ENCODE measurements at regions not wholly inside any gene's neighbourhood (a gene's known extent, or its start where the extent isn't known, plus 50 kb on each side); places are given as distances from the start of the nearest gene placed in this dataset.
A peak's percentile ranks its signal among the peaks of the same experiment; 100 is the strongest.

DNA sequence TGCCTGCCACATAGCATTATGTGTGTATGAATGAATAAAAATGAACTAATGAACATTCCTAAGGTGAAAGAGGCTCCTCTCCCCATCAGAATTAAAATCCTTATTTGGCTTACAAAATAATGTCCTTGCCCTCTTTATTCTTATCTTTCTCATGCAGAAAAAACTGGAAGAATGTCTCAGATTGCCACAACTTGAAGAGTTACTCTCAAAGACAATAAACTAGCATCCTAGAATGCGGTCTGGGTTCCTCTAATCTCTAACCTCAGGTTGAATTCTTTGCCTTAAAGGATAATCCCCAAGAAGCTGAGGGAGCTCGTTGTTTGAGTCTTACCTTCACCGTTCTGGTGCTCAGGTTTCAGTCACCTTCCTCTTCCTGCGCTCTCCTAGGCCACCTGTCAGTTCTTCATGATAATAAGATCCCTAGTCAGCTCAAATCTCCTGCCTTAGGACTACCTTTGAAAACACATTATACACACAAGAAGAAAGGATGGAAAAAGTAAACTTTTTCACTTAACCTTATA is 147.1 kb downstream of the PHLDA1 start:
- no peak for DNase-seq (ENCODE audit: low read depth, low spot score)
- in situ Hi-C loops (cut with HindIII; ENCODE audit: low pct_unique_long_range_greater_than_20kb, low sequenced_read_pairs): no loop called here

GRCh38 chr12:75883241-75883640 is 148.3 kb downstream of the PHLDA1 start:
- in situ Hi-C loops (cut with HindIII; ENCODE audit: low pct_unique_long_range_greater_than_20kb, low sequenced_read_pairs): no loop called here
- DNase-seq (ENCODE audit: low read depth, low spot score): no peak

- DNase-seq (ENCODE audit: low read depth, low spot score): peak; percentile 36
- in situ Hi-C loops (cut with HindIII; ENCODE audit: low pct_unique_long_range_greater_than_20kb, low sequenced_read_pairs): no loop called here
These were observed 149.2 kb downstream of the PHLDA1 start for GRCh38 chr12:75882421-75882820.

GRCh38 chr12:75881920-75882319 is 149.7 kb downstream of the PHLDA1 start:
- DNase-seq (ENCODE audit: low read depth, low spot score): no peak
- in situ Hi-C loops (cut with HindIII; ENCODE audit: low pct_unique_long_range_greater_than_20kb, low sequenced_read_pairs): no loop called here

- in situ Hi-C loops (cut with HindIII; ENCODE audit: low pct_unique_long_range_greater_than_20kb, low sequenced_read_pairs): no loop called here
- DNase-seq (ENCODE audit: low read depth, low spot score): peak; percentile 81
These were observed 153.6 kb downstream of the PHLDA1 start for GRCh38 chr12:75877763-75878621.

DNA sequence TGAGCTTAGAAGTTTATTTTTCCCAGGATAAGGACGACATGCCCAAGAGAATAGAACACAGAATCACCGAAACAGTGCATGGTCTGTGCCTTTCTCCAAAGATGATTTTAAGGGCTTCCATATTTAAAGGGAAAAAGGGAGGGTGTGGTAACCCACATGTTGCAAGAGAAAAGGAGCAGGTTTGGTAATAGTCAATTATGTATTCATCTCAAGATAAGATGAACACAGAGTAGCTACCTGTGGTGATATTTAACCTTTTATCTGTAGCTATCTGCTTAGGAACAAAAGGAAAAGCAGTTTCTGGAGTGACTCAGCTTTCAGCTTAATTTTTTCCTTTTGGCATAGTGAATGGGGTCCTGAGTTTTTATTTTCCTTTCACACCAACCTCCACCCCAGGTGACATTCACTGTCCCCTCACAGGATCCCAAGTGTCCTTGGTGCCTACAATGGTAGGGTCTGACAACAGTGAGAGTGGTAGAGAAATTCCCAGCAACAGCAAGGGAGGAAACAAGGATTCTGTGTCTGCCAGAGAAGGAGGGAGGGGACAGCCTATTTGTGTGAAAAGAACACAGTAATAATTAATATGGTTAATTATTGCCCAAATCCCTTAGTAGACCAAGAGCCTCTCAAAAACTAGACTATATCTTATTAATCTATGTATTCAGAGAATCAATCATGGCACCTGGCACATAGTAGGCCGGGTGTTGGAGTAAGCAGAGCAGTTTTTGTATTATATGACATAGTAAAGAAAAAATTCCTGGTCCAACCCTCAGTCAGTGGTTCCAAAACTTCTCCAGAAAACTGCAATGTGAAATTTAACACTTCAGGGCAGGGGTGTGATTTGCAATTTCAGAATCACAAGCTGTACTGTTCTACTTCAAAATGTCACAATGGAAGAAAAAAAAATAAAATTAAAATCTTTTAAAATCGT is 154.5 kb downstream of the PHLDA1 start:
- in situ Hi-C loops (cut with HindIII; ENCODE audit: low pct_unique_long_range_greater_than_20kb, low sequenced_read_pairs): no loop called here
- no peak for DNase-seq (ENCODE audit: low read depth, low spot score)

DNA sequence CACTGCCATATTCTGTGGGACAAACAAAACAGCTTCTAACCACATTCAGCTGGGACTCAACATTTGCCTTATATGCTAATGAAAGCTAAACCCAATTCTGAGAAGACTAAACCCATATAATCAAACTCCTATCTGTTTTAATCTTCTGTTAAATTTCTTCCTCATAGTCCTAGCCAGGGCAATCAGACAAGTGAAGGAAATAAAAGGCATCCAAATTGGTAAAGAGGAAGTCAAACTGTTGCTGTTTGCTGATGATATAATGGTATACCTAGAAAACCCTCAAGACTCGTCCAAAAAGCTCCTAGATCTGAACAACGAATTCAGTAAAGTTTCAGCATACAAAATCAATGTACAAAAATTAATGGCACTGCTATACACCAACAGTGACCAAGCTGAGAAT is 157.1 kb downstream of the PHLDA1 start:
- in situ Hi-C loops (cut with HindIII; ENCODE audit: low pct_unique_long_range_greater_than_20kb, low sequenced_read_pairs): no loop called here
- no peak for DNase-seq (ENCODE audit: low read depth, low spot score)

DNA sequence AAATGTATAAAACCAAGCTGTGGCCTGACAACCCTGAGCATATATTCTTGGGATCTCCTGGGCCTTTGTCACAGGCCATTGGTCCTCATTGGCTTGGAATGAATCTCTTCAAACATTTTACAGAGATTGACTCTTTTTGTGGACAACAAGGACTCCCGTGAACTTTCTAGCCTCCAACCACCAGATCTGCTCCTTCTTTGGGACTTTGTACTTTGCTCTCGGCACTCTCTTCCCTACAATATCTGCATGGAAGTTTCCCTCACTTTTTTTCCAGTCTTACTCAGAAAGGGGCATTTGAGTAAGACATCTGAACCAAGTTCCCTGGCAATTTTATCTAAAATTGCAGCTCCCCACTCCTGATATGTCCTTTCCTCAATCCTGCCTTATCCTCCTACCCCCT is 158.8 kb downstream of the PHLDA1 start:
- DNase-seq (ENCODE audit: low read depth, low spot score): no peak
- in situ Hi-C loops (cut with HindIII; ENCODE audit: low pct_unique_long_range_greater_than_20kb, low sequenced_read_pairs): no loop called here

DNA sequence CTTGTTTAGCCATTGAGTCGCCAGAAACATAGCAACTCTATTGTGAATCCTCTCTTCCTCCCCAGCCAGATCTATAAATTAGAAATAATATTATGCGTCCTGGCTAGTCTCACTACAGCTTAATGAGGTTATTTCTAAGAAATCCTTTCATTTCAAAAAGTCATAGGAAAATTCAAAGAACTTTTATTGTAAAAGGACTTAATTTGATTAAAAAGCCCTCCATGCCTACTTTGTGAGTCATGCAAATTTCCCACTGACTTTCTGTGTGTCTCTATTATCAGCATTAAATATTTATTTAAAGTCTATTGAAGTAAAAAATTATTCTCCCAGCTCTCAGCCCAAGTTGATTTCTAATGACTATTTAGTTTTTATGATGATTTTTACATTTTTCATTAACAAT is 160.7 kb downstream of the PHLDA1 start:
- in situ Hi-C loops (cut with HindIII; ENCODE audit: low pct_unique_long_range_greater_than_20kb, low sequenced_read_pairs): no loop called here
- DNase-seq (ENCODE audit: low read depth, low spot score): no peak

- in situ Hi-C loops (cut with HindIII; ENCODE audit: low pct_unique_long_range_greater_than_20kb, low sequenced_read_pairs): no loop called here
- no peak for DNase-seq (ENCODE audit: low read depth, low spot score)
These were observed 163.1 kb downstream of the PHLDA1 start for GRCh38 chr12:75868501-75868900.

DNA sequence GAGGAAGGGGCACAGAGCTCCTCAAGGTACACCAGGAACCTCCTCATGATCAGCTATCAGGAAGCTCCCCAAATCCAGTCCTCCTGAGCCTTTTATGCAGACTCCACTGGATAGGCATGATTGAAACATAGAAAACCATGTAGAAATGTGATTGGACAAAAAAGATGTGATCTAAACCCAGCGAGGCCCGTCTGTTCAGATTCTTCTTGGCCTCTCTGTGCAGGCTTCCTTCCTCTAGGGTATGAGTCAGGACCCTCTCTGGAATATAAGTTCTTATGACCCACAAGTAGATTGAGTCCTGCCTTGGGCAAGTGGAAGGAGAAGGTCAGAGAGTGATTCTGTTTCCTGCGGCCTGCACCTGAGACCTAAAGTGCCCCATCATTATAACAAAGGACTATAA is 166.3 kb downstream of the PHLDA1 start:
- no peak for DNase-seq (ENCODE audit: low read depth, low spot score)
- in situ Hi-C loops (cut with HindIII; ENCODE audit: low pct_unique_long_range_greater_than_20kb, low sequenced_read_pairs): no loop called here

GRCh38 chr12:75864161-75864560 is 167.4 kb downstream of the PHLDA1 start:
- in situ Hi-C loops (cut with HindIII; ENCODE audit: low pct_unique_long_range_greater_than_20kb, low sequenced_read_pairs): no loop called here
- no peak for DNase-seq (ENCODE audit: low read depth, low spot score)

DNA sequence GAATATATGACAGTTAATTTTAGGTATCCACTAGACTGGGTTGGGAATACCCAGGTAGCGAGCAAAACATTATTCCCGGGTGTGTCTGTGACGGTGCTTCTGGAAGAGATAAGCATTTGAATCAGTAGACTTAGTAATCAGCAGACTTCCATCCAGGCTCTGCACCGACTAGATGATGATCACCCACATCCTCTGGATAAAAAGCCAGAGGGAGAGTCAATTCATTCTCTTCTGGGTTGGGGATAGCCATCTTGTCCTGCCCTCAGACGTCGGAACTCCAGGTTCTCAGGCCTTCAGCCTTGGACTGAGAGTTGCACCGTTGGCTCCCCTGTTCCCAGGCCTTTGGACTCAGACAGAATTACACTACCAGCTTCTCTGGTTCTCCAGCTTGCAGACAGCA is 168.0 kb downstream of the PHLDA1 start:
- no peak for DNase-seq (ENCODE audit: low read depth, low spot score)
- in situ Hi-C loops (cut with HindIII; ENCODE audit: low pct_unique_long_range_greater_than_20kb, low sequenced_read_pairs): no loop called here

DNA sequence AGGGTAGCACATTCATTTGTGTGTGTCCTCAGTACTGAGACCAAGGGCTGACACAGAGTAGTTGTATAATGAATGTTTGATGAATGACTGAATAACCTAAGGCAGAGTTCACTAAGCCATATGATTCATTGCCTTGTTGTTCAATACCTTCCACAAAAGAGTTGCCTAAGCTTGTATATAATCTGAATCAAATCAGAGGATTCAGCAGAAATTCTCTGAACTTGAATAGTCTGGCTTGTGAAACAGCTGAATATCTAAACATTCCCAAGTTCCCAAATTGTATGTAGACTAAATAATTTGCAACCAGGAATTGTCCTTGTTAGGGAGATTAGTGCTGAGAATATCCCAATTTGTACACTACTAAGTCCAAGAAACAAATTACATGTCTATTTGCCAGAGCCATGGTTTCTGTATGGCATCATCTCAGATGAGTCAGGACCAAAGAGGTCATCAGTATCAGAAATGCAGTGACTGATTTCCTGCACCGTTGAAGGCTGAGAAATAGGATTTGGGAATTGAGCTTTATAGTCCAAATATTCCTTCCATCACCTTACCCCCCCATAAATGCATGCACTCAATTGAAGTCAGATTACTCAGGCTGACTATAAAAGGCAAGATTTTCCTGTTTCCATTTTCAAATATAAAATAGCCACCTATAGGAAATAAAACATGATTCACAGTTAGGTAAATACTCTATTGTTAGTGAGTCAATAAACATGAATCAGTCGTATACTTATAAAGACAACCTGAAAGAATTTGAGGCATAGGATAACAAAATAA is 168.7 kb downstream of the PHLDA1 start:
- DNase-seq (ENCODE audit: low read depth, low spot score): no peak
- in situ Hi-C loops (cut with HindIII; ENCODE audit: low pct_unique_long_range_greater_than_20kb, low sequenced_read_pairs): no loop called here

GRCh38 chr12:75859868-75860267 is 171.7 kb downstream of the PHLDA1 start:
- in situ Hi-C loops (cut with HindIII; ENCODE audit: low pct_unique_long_range_greater_than_20kb, low sequenced_read_pairs): no loop called here
- no peak for DNase-seq (ENCODE audit: low read depth, low spot score)

DNA sequence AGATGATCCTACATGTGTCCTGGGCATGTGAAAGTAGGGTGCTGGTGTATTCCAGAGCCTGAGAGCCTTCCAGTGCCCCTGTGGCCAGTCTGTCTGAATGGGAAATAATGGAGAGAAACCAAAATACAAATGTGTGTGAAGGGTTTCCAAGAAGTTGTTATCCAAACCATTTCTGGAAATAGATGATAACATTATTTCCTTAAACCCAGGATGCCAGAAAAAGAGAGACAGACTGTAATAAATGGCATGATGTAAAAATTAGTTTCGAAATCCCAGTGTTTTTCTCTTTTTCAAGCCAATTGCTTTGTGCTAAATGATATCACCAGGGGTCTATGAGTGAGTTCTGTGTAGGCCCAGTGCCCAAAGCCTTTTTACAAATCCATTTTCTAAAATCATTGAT is 175.3 kb downstream of the PHLDA1 start:
- in situ Hi-C loops (cut with HindIII; ENCODE audit: low pct_unique_long_range_greater_than_20kb, low sequenced_read_pairs): no loop called here

DNA sequence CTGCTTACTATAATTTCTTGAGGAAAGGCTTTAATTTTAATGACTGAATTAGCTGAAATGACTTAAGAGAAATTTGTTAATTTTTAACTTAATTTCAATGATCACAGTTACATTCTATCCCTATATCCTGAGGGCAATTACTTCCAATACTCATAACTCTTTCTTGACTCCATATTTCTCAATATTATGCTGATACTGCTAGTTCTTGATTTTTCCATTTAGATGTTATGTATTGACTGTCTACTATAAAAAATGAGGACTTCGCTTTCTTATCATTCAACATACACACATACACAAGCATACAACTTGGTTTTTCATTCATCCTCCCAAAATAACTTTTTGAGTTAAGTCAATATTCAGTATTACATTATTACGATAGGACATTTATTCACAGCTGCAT is 176.2 kb downstream of the PHLDA1 start:
- in situ Hi-C loops (cut with HindIII; ENCODE audit: low pct_unique_long_range_greater_than_20kb, low sequenced_read_pairs): no loop called here

More for the DNA sequence above, 175.3 kb downstream of the PHLDA1 start:
- DNase-seq (ENCODE audit: low read depth, low spot score): no peak

More for the DNA sequence above, 176.2 kb downstream of the PHLDA1 start:
- no peak for DNase-seq (ENCODE audit: low read depth, low spot score)
